Skeletal muscle satellite cell (primary cell): ENCODE measurements at regions not wholly inside any gene's neighbourhood (a gene's known extent, or its start where the extent isn't known, plus 50 kb on each side); places are given as distances from the start of the nearest gene placed in this dataset.

ENCODE experiments used
- H3K27me3 ChIP-seq: 2 replicates; pipeline ENCODE4 v1.7.0; 2013; ENCODE audit warnings: low read length; ENCODE audit not compliant: control insufficient read depth, insufficient read depth
- H3K36me3 ChIP-seq: 2 replicates; pipeline ENCODE4 v1.7.0; 2013; ENCODE audit warnings: mild to moderate bottlenecking, control low read depth, low read length; ENCODE audit not compliant: insufficient read depth
- H3K4me1 ChIP-seq: 2 replicates; pipeline ENCODE4 v1.7.0; 2013; ENCODE audit warnings: low read length; ENCODE audit not compliant: control insufficient read depth, insufficient read depth
- H3K4me2 ChIP-seq: 2 replicates; pipeline ENCODE4 v1.7.0; 2013; ENCODE audit warnings: mild to moderate bottlenecking, low read length
- H3K4me3 ChIP-seq: 2 replicates; pipeline ENCODE4 v1.7.0; 2013; ENCODE audit warnings: low read length
- H3K9ac ChIP-seq: 2 replicates; pipeline ENCODE4 v1.7.0; 2013; ENCODE audit warnings: mild to moderate bottlenecking, low read depth, low read length, moderate library complexity
- H3K9me3 ChIP-seq: replicated peaks from 2 replicates; pipeline ENCODE4 v1.7.0; 2013; ENCODE audit warnings: mild to moderate bottlenecking, control low read depth, low read length

DNA sequence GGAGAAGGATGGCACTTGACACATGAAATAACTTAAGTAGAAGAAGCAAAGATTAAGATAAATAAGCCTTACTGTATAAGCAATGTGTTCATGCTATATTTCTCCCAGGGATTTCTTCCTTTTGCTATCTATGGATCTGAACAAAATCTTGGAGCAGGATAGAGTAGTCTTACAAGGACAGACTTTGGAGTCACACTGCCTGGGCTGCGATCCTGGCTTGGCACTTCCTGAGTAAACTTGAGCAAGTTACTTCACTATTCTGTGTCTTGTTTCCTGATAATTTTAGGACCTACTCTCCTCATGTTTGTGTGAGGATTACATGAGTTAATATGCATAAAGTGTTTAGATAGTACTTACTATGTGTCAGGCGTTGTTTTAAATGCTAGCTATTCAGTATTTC lies 340.0 kb upstream of the MAOA start:
- H3K36me3 ChIP-seq: no peaks in the 10 kb centered on the region
- no peak overlapping the region for H3K4me2 ChIP-seq
- H3K9me3 ChIP-seq: no peaks in the 10 kb centered on the region
- no peaks in the 10 kb centered on the region for H3K27me3 ChIP-seq
- H3K4me1 ChIP-seq: no peaks in the 10 kb centered on the region
- no peak overlapping the region for H3K9ac ChIP-seq
- H3K4me3 ChIP-seq: no peak overlapping the region

GRCh38 chrX:43317378-43317777 lies 338.7 kb upstream of the MAOA start:
- Histone ChIP-seq H3K9ac (no peak overlapping the region), H3K36me3 (no peaks in the 10 kb centered on the region), H3K4me1 (no peaks in the 10 kb centered on the region), H3K9me3 (no peaks in the 10 kb centered on the region), H3K27me3 (no peaks in the 10 kb centered on the region), H3K4me3 (no peak overlapping the region), H3K4me2 (no peak overlapping the region)

- H3K4me1 ChIP-seq: no peaks in the 10 kb centered on the region
- H3K9ac ChIP-seq: no peak overlapping the region
- H3K27me3 ChIP-seq: no peaks in the 10 kb centered on the region
- H3K36me3 ChIP-seq: no peaks in the 10 kb centered on the region
- H3K9me3 ChIP-seq: no peaks in the 10 kb centered on the region
- H3K4me3 ChIP-seq: no peak overlapping the region
- no peak overlapping the region for H3K4me2 ChIP-seq
Measured at GRCh38 chrX:43328358-43328946, 327.6 kb upstream of the MAOA start.

GRCh38 chrX:43333543-43333942 lies 322.6 kb upstream of the MAOA start:
- H3K27me3 ChIP-seq: no peaks in the 10 kb centered on the region
- no peaks in the 10 kb centered on the region for H3K9me3 ChIP-seq
- H3K4me1 ChIP-seq: no peaks in the 10 kb centered on the region
- H3K4me2 ChIP-seq: no peak overlapping the region
- H3K9ac ChIP-seq: no peak overlapping the region
- H3K36me3 ChIP-seq: no peaks in the 10 kb centered on the region
- H3K4me3 ChIP-seq: no peak overlapping the region

DNA sequence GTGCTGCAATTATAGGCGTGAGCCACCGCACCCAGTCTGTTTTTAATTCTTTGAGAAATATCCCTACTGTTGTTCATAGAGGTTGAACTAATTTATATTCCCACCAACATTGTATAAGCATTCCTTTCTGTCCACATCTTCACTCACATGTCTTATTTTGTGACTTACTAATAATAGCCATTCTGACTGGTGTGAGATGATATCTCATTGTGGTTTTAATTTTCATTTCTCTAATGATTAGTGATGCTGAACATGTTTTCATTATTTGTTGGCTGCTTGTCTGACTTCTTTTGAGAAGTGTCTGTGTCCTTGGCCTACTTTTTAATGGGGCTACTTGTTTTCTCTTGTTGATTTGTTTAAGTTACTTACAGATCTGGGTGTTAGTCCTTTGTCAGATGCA lies 310.9 kb upstream of the MAOA start:
- H3K27me3 ChIP-seq: no peaks in the 10 kb centered on the region
- no peak overlapping the region for H3K4me2 ChIP-seq
- no peaks in the 10 kb centered on the region for H3K9me3 ChIP-seq
- no peak overlapping the region for H3K4me3 ChIP-seq
- no peaks in the 10 kb centered on the region for H3K36me3 ChIP-seq
- H3K4me1 ChIP-seq: no peaks in the 10 kb centered on the region
- no peak overlapping the region for H3K9ac ChIP-seq

DNA sequence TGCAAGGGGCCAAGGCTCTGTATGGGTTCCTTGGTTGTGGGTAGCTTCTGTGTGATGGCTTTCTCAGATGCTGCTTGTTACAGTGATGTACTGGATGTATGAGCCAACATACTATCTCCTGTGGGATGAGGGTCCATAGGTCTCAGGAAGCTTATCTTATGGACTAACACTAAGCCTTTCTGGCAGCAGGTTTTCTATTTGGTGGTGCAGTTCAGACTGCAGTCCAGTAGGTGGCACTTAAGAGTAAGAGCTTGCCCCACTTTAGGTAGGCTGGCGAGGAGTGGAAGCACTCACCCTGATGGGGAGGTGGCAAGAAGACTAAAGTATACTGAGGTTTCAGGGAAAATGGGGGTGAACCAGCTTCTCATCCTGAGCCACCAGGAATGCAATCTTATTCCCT lies 306.7 kb upstream of the MAOA start:
- Histone ChIP-seq H3K9me3 (no peaks in the 10 kb centered on the region), H3K27me3 (peaks cover 5% of the 10 kb centered on the region), H3K36me3 (no peaks in the 10 kb centered on the region), H3K4me2 (no peak overlapping the region), H3K9ac (no peak overlapping the region), H3K4me1 (no peaks in the 10 kb centered on the region), H3K4me3 (no peak overlapping the region)

DNA sequence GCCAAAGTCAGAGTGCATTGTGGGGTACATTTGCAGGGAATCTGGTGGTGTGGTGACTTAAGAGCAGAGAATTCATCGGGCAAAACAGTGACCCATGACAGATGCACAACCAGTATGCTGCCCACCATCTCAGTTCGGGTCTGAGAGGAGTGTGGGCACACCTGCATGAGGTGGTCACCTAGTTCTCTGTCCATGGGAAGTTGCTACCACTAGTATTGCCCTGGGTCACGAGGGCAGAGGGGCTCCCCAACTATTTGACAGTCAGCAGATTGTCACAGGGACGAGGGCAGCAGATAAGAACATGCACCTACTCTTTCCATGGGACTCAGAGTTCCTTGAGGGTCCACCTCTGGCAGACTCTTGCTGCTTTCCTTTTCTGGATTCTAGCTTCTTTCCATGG lies 305.2 kb upstream of the MAOA start:
- Histone ChIP-seq H3K9me3 (no peaks in the 10 kb centered on the region), H3K4me2 (no peak overlapping the region), H3K4me1 (no peaks in the 10 kb centered on the region), H3K4me3 (no peak overlapping the region), H3K9ac (no peak overlapping the region), H3K27me3 (peaks cover 5% of the 10 kb centered on the region), H3K36me3 (no peaks in the 10 kb centered on the region)

DNA sequence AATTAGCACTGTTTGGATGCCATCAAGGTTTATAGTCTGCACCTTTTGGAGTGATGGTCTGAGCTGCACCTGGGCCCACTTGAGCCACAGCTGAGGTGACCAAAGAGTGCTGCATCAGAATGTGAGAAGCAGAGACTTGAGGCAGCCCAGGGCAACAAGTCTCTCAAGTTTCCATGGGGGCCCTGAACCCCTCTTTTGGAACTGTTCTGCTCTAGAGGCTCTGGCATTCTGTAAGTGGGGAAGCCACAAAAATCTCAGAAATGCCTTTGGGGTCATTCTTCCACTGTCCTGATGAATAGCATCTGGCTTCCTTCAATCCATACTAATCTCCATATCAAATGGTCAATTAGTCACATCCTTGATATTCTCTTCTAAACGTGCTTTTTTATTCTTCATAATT lies 298.4 kb upstream of the MAOA start:
- Histone ChIP-seq H3K9me3 (no peaks in the 10 kb centered on the region), H3K4me1 (no peaks in the 10 kb centered on the region), H3K36me3 (no peaks in the 10 kb centered on the region), H3K4me3 (no peak overlapping the region), H3K27me3 (no peaks in the 10 kb centered on the region), H3K9ac (no peak overlapping the region), H3K4me2 (no peak overlapping the region)

DNA sequence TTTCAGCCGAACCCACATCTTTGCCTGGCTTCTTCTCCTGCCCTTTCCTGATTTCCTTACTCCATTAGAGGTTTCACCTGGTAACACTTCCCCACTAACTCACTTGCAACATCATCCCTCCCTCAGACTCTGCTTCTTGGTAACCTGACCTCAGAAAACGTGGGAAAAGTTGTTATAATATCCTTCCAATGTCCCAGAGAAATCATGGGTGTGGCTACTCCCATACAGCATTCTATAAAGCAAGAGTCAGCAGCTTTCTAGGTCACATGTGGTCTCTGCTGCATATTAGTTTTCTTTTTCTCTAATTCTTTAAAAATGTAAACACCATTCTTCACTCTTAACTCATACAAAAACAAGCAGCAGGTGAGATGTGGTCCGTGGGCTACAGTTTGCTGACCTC lies 283.1 kb upstream of the MAOA start:
- no peaks in the 10 kb centered on the region for H3K36me3 ChIP-seq
- no peaks in the 10 kb centered on the region for H3K4me1 ChIP-seq
- no peak overlapping the region for H3K4me3 ChIP-seq
- peaks cover 7% of the 10 kb centered on the region for H3K27me3 ChIP-seq
- no peaks in the 10 kb centered on the region for H3K9me3 ChIP-seq
- no peak overlapping the region for H3K4me2 ChIP-seq
- H3K9ac ChIP-seq: no peak overlapping the region

DNA sequence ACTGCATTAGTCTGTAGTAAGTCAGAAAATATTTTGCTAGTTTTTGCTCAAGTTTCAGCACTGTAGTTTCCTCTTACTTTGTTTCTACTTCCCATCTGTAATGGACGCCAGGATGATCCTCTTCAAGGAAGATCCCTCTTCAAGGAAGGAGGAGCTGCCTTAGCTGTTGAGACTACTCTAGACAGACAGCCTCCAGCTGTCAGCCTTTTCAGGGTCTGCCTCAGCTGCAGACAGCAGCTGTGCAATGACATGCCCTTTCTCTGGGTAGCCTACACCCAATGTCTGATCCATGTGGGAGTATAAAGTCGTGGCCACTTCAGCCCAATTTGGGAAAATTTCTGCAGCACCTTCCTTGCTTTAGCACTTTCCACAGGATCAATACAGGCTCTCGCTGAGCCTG lies 281.0 kb upstream of the MAOA start:
- Histone ChIP-seq H3K27me3 (peaks cover 7% of the 10 kb centered on the region), H3K4me2 (no peak overlapping the region), H3K4me3 (no peak overlapping the region), H3K9me3 (no peaks in the 10 kb centered on the region), H3K9ac (no peak overlapping the region), H3K36me3 (no peaks in the 10 kb centered on the region), H3K4me1 (no peaks in the 10 kb centered on the region)

DNA sequence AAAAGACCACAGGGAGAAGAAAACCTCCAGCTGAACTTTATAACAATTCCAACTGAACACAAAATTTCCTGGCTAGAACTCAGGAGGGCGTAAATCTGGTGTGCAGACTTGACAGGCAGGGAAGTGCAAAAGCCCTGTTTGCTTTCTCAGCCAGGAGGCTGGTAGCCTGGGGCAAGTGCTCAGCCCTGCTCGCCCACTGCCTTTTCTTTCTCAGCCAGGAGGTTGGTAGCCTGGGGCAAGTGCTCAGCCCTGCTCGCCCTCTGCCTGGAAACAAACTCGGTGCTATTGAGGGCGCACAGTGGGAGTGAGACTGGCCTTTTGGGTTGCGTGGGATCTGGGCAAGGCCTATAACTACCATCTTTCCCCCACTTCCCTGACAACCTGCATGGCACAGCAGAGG lies 275.4 kb upstream of the MAOA start:
- Histone ChIP-seq H3K4me3 (no peak overlapping the region), H3K9me3 (no peaks in the 10 kb centered on the region), H3K9ac (no peak overlapping the region), H3K27me3 (no peaks in the 10 kb centered on the region), H3K36me3 (no peaks in the 10 kb centered on the region), H3K4me1 (no peaks in the 10 kb centered on the region), H3K4me2 (no peak overlapping the region)

GRCh38 chrX:43386875-43387274 lies 269.2 kb upstream of the MAOA start:
- no peak overlapping the region for H3K4me3 ChIP-seq
- H3K4me2 ChIP-seq: no peak overlapping the region
- no peak overlapping the region for H3K9ac ChIP-seq
- H3K36me3 ChIP-seq: no peaks in the 10 kb centered on the region
- H3K9me3 ChIP-seq: no peaks in the 10 kb centered on the region
- H3K4me1 ChIP-seq: no peaks in the 10 kb centered on the region
- H3K27me3 ChIP-seq: no peaks in the 10 kb centered on the region
